GM23248 (cell line): ENCODE measurements at regions not wholly inside any gene's neighbourhood (a gene's known extent, or its start where the extent isn't known, plus 50 kb on each side); places are given as distances from the start of the nearest gene placed in this dataset.

Experiments used
- DNase-seq: peaks from one replicate; pipeline ENCODE4 v3.0.0-alpha.2; 2015
- H2AFZ ChIP-seq: fragments of 200-600 bp; sonication (generic); 2 replicates; pipeline ENCODE4 v1.6.1; 2016; ENCODE audit warnings: antibody characterized with exemption
- H3F3A ChIP-seq: fragments of 200-600 bp; sonication (generic); 2 replicates; pipeline ENCODE4 v1.6.1; 2016; ENCODE audit warnings: mild to moderate bottlenecking, antibody characterized with exemption, mixed run types; ENCODE audit not compliant: insufficient read depth
- H3K27ac ChIP-seq: fragments of 200-600 bp; sonication (generic); 2 replicates; pipeline ENCODE4 v1.5.1; 2016; ENCODE audit warnings: mild to moderate bottlenecking
- H3K27me3 ChIP-seq: fragments of 200-600 bp; sonication (generic); replicated peaks from 2 replicates; pipeline ENCODE4 v1.6.1; 2016; ENCODE audit warnings: mild to moderate bottlenecking; ENCODE audit not compliant: insufficient read depth
- H3K36me3 ChIP-seq: fragments of 200-600 bp; sonication (generic); 2 replicates; pipeline ENCODE4 v1.6.1; 2016; ENCODE audit warnings: low read depth, mild to moderate bottlenecking
- H3K4me1 ChIP-seq: fragments of 200-600 bp; sonication (generic); 2 replicates; pipeline ENCODE4 v1.6.1; 2016; ENCODE audit warnings: mild to moderate bottlenecking; ENCODE audit not compliant: insufficient read depth
- H3K4me2 ChIP-seq: fragments of 200-600 bp; sonication (generic); one replicate; pipeline ENCODE4 v1.6.1; 2016; ENCODE audit warnings: mild to moderate bottlenecking; ENCODE audit not compliant: unreplicated experiment
- H3K4me3 ChIP-seq: fragments of 200-600 bp; sonication (generic); 2 replicates; pipeline ENCODE4 v1.5.1; 2016; ENCODE audit warnings: mild to moderate bottlenecking
- H3K79me2 ChIP-seq: fragments of 200-600 bp; sonication (generic); 2 replicates; pipeline ENCODE4 v1.6.1; 2016; ENCODE audit warnings: mild to moderate bottlenecking; ENCODE audit not compliant: insufficient read depth
- H3K9ac ChIP-seq: fragments of 200-600 bp; sonication (generic); 2 replicates; pipeline ENCODE4 v1.6.1; 2016; ENCODE audit warnings: mild to moderate bottlenecking
- H3K9me2 ChIP-seq: fragments of 200-600 bp; sonication (generic); 2 replicates; pipeline ENCODE4 v1.6.1; 2016; ENCODE audit warnings: mixed run types, mild to moderate bottlenecking, moderate library complexity; ENCODE audit not compliant: insufficient read depth
- H3K9me3 ChIP-seq: fragments of 200-600 bp; sonication (generic); one replicate; pipeline ENCODE4 v1.6.1; 2017; ENCODE audit warnings: low read depth
- H4K20me1 ChIP-seq: fragments of 200-600 bp; sonication (generic); 2 replicates; pipeline ENCODE4 v1.6.0; 2016; ENCODE audit not compliant: insufficient read depth
- EZH2 ChIP-seq: fragments of 200-600 bp; sonication (generic); IDR thresholded peaks from 2 replicates; pipeline ENCODE4 v1.6.1; 2018; ENCODE audit warnings: antibody characterized with exemption, mild to moderate bottlenecking; ENCODE audit not compliant: insufficient read depth, poor library complexity, severe bottlenecking
- EZH2phosphoT487 ChIP-seq: fragments of 200-600 bp; sonication (generic); IDR thresholded peaks from 2 replicates; pipeline ENCODE4 v1.6.1; 2018; ENCODE audit warnings: antibody characterized with exemption, moderate library complexity, mild to moderate bottlenecking, low read depth; ENCODE audit not compliant: insufficient read depth
- WGBS, 2 experiments: methylation state at CpG; one replicate each; pipeline ENCODE4 v1.1.6; 2015 to 2017; ENCODE audit warnings: low lambda C conversion rate in 2 of 2, low coverage in 1 of 2; ENCODE audit errors: missing lambda C conversion rate in 2 of 2; 5-methylcytosine and 5-hydroxymethylcytosine counted together
- in situ Hi-C: fragments of 300-500 bp; cut with MboI; formaldehyde crosslinking; loops from 2 replicates; pipeline ENCODE4 v1.15.0; 2020

GRCh38 chr6:51285876-51286275 is 467.2 kb downstream of the TFAP2B start:
- no peaks in the 10 kb centered on the region for H4K20me1 ChIP-seq
- in situ Hi-C loops, result no loop called here
- no peaks in the 10 kb centered on the region for H3K9me2 ChIP-seq
- no peaks in the 10 kb centered on the region for H3K9me3 ChIP-seq
- DNase-seq, result no peak
- no peak overlapping the region for H3K4me3 ChIP-seq
- H3K4me2 ChIP-seq, result no peak overlapping the region
- no peak overlapping the region for H3K9ac ChIP-seq
- H3K36me3 ChIP-seq, result no peaks in the 10 kb centered on the region
- H3K27me3 ChIP-seq, result no peaks in the 10 kb centered on the region
- H2AFZ ChIP-seq, result no peak overlapping the region
- no peak overlapping the region for H3K27ac ChIP-seq
- no peaks in the 10 kb centered on the region for H3K79me2 ChIP-seq
- TF ChIP-seq EZH2phosphoT487 (no peak), EZH2 (no peak)
- H3K4me1 ChIP-seq, result no peaks in the 10 kb centered on the region
- no peaks in the 10 kb centered on the region for H3F3A ChIP-seq

DNA sequence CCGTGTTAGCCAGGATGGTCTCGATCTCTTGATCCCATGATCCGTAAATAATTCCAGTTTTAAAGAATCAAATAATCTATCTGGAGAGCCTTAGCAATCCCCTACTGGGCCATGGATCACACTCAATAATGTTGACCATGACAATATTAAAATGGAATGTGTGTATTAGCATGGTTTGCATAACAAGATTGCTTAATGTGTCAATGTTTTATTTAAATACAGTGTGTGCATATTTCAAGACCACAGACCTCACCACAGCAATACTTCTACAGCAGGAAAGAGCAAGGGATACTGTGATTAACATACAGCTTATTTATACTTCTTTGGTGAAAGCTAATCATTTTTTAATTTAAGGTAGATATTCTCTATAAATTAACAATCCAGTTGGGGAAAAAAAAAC is 470.4 kb downstream of the TFAP2B start:
- Histone ChIP-seq H3K79me2 (no peaks in the 10 kb centered on the region), H2AFZ (no peak overlapping the region), H3K9ac (no peak overlapping the region), H3K36me3 (no peaks in the 10 kb centered on the region), H3K9me2 (no peaks in the 10 kb centered on the region), H3K4me1 (0 out of 2 replicates have a peak, but pooled peaks cover 9% of the 10 kb centered on the region), H3K27ac (no peak overlapping the region), H4K20me1 (no peaks in the 10 kb centered on the region), H3K4me3 (no peak overlapping the region), H3F3A (no peaks in the 10 kb centered on the region), H3K4me2 (no peak overlapping the region), H3K9me3 (no peaks in the 10 kb centered on the region), H3K27me3 (no peaks in the 10 kb centered on the region)
- WGBS, 2 experiments, result 47 to 53% methylated on average over 3 of the region's 3 CpGs
- in situ Hi-C loops, result no loop called here
- TF ChIP-seq EZH2phosphoT487, result no peak
- TF ChIP-seq EZH2, result no peak
- peak; percentile 0 for DNase-seq

GRCh38 chr6:51292659-51293058 is 474.0 kb downstream of the TFAP2B start:
- Histone ChIP-seq H3K27me3 (no peaks in the 10 kb centered on the region), H3K9me2 (no peaks in the 10 kb centered on the region), H3K79me2 (no peaks in the 10 kb centered on the region), H3K4me2 (no peak overlapping the region), H2AFZ (no peak overlapping the region), H3K4me1 (0 out of 2 replicates have a peak, but pooled peaks cover 9% of the 10 kb centered on the region), H3K27ac (no peak overlapping the region), H3F3A (no peaks in the 10 kb centered on the region), H4K20me1 (no peaks in the 10 kb centered on the region), H3K9me3 (no peaks in the 10 kb centered on the region), H3K9ac (no peak overlapping the region), H3K36me3 (no peaks in the 10 kb centered on the region), H3K4me3 (no peak overlapping the region)
- in situ Hi-C loops, result no loop called here
- TF ChIP-seq EZH2phosphoT487 (no peak), EZH2 (no peak)
- WGBS, 2 experiments, result 2 to 11% methylated on average over 1 of the region's 1 CpG
- DNase-seq, result peak; percentile 34

- Histone ChIP-seq H3K27ac (no peak overlapping the region), H3F3A (no peaks in the 10 kb centered on the region), H3K9me2 (no peaks in the 10 kb centered on the region), H3K27me3 (no peaks in the 10 kb centered on the region), H2AFZ (no peak overlapping the region), H3K79me2 (no peaks in the 10 kb centered on the region), H3K4me3 (no peak overlapping the region), H3K36me3 (no peaks in the 10 kb centered on the region), H3K4me2 (no peak overlapping the region), H4K20me1 (no peaks in the 10 kb centered on the region), H3K9me3 (no peaks in the 10 kb centered on the region), H3K4me1 (no peaks in the 10 kb centered on the region), H3K9ac (no peak overlapping the region)
- WGBS, 2 experiments, result 58 to 65% methylated on average over 3 of the region's 3 CpGs
- no peak for TF ChIP-seq EZH2
- TF ChIP-seq EZH2phosphoT487, result no peak
- DNase-seq, result no peak
- in situ Hi-C loops, result no loop called here
Measured at GRCh38 chr6:51299621-51300380, 481.1 kb downstream of the TFAP2B start.

- H2AFZ ChIP-seq, result no peak overlapping the region
- no peak for DNase-seq
- in situ Hi-C loops, result no loop called here
- no peaks in the 10 kb centered on the region for H4K20me1 ChIP-seq
- H3K36me3 ChIP-seq, result no peaks in the 10 kb centered on the region
- H3K4me3 ChIP-seq, result no peak overlapping the region
- no peaks in the 10 kb centered on the region for H3K27me3 ChIP-seq
- H3K4me2 ChIP-seq, result no peak overlapping the region
- H3K79me2 ChIP-seq, result no peaks in the 10 kb centered on the region
- TF ChIP-seq EZH2 (no peak), EZH2phosphoT487 (no peak)
- no peak overlapping the region for H3K9ac ChIP-seq
- no peaks in the 10 kb centered on the region for H3K4me1 ChIP-seq
- no peaks in the 10 kb centered on the region for H3F3A ChIP-seq
- no peak overlapping the region for H3K27ac ChIP-seq
- no peaks in the 10 kb centered on the region for H3K9me2 ChIP-seq
- no peaks in the 10 kb centered on the region for H3K9me3 ChIP-seq
Measured at GRCh38 chr6:51300510-51300909, 481.8 kb downstream of the TFAP2B start.
